BE2C (cell line): ENCODE measurements at regions not wholly inside any gene's neighbourhood (a gene's known extent, or its start where the extent isn't known, plus 50 kb on each side); places are given as distances from the start of the nearest gene placed in this dataset.
"Not testable (repeated sequence)": the region's sequence is repeated elsewhere in the genome, so short reads cannot be mapped to it uniquely, and the experiment has no call there.

Experiments used
- DNase-seq: peaks from one replicate; pipeline ENCODE4 v3.0.0-alpha.2; 2020
- H3K27me3 ChIP-seq: fragments of 250-450 bp; sonication (Bioruptor Pico); 2 replicates; pipeline ENCODE4 v1.5.1; 2020; ENCODE audit warnings: mild to moderate bottlenecking
- H3K36me3 ChIP-seq: fragments of 250-450 bp; sonication (Bioruptor Pico); 2 replicates; pipeline ENCODE4 v1.5.1; 2020; ENCODE audit warnings: mild to moderate bottlenecking
- H3K4me1 ChIP-seq: fragments of 250-450 bp; sonication (Bioruptor Pico); 2 replicates; pipeline ENCODE4 v1.5.1; 2020
- H3K4me3 ChIP-seq: 2 replicates; pipeline ENCODE4 v1.5.1; 2011; ENCODE audit warnings: low read depth, low read length
- H3K9me3 ChIP-seq: fragments of 250-450 bp; sonication (Bioruptor Pico); 2 replicates; pipeline ENCODE4 v1.5.1; 2020
- TF ChIP-seq, protein P1 (sequence below): IDR thresholded peaks from 2 replicates; pipeline ENCODE4 v1.5.1; 2012; ENCODE audit warnings: mild to moderate bottlenecking, low read depth, low read length

- no peak overlapping the region for H3K4me3 ChIP-seq
- no peak for DNase-seq
These were observed 280.1 kb downstream of the PTH2R start for GRCh38 chr2:208686665-208687064.

GRCh38 chr2:208687720-208688119, 281.1 kb downstream of the PTH2R start:
- not testable (repeated sequence) for H3K27me3 ChIP-seq, H3K4me3 ChIP-seq, H3K9me3 ChIP-seq, H3K36me3 ChIP-seq, DNase-seq, H3K4me1 ChIP-seq

More at GRCh38 chr2:208686665-208687064, 280.1 kb downstream of the PTH2R start:
- H3K4me1 ChIP-seq, result no peaks in the 10 kb centered on the region
- H3K36me3 ChIP-seq, result no peaks in the 10 kb centered on the region
- H3K27me3 ChIP-seq, result peaks cover 7% of the 10 kb centered on the region
- H3K9me3 ChIP-seq, result peaks cover 3% of the 10 kb centered on the region; the same call in 1 of the 2 replicates
- TF ChIP-seq, protein P1, sequence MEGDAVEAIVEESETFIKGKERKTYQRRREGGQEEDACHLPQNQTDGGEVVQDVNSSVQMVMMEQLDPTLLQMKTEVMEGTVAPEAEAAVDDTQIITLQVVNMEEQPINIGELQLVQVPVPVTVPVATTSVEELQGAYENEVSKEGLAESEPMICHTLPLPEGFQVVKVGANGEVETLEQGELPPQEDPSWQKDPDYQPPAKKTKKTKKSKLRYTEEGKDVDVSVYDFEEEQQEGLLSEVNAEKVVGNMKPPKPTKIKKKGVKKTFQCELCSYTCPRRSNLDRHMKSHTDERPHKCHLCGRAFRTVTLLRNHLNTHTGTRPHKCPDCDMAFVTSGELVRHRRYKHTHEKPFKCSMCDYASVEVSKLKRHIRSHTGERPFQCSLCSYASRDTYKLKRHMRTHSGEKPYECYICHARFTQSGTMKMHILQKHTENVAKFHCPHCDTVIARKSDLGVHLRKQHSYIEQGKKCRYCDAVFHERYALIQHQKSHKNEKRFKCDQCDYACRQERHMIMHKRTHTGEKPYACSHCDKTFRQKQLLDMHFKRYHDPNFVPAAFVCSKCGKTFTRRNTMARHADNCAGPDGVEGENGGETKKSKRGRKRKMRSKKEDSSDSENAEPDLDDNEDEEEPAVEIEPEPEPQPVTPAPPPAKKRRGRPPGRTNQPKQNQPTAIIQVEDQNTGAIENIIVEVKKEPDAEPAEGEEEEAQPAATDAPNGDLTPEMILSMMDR, result no peak

DNA sequence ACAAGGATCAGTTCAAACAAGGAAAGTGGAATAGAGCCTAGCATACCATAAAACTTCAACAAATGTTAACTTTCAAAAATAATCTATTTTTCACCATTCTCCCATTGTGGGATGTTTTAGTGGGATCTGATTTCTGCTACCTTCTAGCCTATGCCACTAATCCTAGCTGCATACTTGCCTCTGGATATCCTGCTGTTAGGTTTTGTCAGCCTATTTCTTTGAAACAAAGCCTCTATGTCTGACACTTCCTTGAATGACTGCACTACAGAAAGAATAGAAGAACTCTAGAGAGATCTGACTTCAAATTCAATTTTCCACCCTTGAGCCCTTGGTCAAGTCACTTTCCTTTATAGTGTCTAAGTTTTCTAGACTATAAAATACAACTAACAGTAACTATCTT, 291.5 kb downstream of the PTH2R start:
- Histone ChIP-seq H3K36me3 (no peaks in the 10 kb centered on the region), H3K9me3 (no peaks in the 10 kb centered on the region), H3K4me3 (no peak overlapping the region), H3K27me3 (no peaks in the 10 kb centered on the region), H3K4me1 (no peaks in the 10 kb centered on the region)
- DNase-seq, result no peak
- TF ChIP-seq, protein P1, result no peak

GRCh38 chr2:208708486-208708885, 301.9 kb downstream of the PTH2R start:
- TF ChIP-seq, protein P1, result no peak
- no peak overlapping the region for H3K4me3 ChIP-seq
- no peaks in the 10 kb centered on the region for H3K27me3 ChIP-seq
- H3K9me3 ChIP-seq, result no peaks in the 10 kb centered on the region
- H3K4me1 ChIP-seq, result no peaks in the 10 kb centered on the region
- DNase-seq, result no peak
- no peaks in the 10 kb centered on the region for H3K36me3 ChIP-seq

DNA sequence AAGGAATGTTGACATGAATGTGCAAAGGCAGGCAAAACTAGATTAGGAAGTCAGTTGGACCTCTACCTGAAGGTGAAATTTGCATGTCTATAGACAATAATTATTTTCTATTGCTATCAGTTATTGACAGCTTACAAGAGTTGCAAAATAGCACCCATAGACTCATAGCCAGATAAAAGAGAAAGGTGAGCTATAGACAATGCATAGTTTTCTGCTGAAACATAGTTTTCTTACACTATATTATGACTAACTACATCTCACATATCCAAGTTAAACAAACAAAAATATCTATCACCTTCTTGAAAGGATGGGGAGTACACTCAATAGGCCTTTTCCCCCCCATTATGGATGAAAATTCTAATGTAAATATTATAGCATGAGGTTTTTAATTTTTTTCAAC, 305.0 kb downstream of the PTH2R start:
- Histone ChIP-seq H3K4me1 (no peaks in the 10 kb centered on the region), H3K9me3 (no peaks in the 10 kb centered on the region), H3K4me3 (no peak overlapping the region), H3K27me3 (no peaks in the 10 kb centered on the region), H3K36me3 (no peaks in the 10 kb centered on the region)
- no peak for DNase-seq
- TF ChIP-seq, protein P1, result no peak

GRCh38 chr2:208713066-208713745, 306.6 kb downstream of the PTH2R start:
- no peak overlapping the region for H3K4me3 ChIP-seq
- no peaks in the 10 kb centered on the region for H3K4me1 ChIP-seq
- DNase-seq, result no peak
- TF ChIP-seq, protein P1, result no peak
- no peaks in the 10 kb centered on the region for H3K27me3 ChIP-seq
- no peaks in the 10 kb centered on the region for H3K9me3 ChIP-seq
- H3K36me3 ChIP-seq, result no peaks in the 10 kb centered on the region
